ENCODE measurements at regions not wholly inside any gene's neighbourhood (a gene's known extent, or its start where the extent isn't known, plus 50 kb on each side); places are given as distances from the start of the nearest gene placed in this dataset.

DNA sequence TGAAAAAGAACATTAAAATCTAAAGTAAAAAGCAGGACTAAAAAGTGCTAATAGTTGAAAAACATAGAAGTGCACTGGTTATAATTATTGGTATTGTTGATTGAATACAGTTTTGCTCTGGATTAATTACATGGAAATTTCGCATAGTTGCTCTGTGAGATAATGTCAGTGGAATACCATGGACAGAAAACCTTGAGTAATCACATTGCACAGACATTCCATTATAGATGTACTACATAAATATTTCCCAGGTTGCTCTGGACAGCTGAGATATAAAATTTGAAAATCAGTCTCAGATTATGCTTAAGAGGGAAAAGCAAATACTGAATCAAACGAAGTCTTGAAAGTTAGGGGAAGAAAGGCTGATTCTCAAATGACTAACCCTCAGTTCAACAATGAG lies 439.3 kb upstream of the FLRT2 start:
- no peak for TF ChIP-seq CTCF (IDR thresholded peaks at IDR 0.05; ENCODE audit: poor library complexity, severe bottlenecking)
- no peak for TF ChIP-seq EZH2 (IDR thresholded peaks at IDR 0.05; ENCODE audit: borderline replicate concordance, insufficient read depth, low read length, poor library complexity, severe bottlenecking)
- TF ChIP-seq RAD21 (conservative IDR thresholded peaks at IDR 0.05): no peak
- TF ChIP-seq, protein P1, sequence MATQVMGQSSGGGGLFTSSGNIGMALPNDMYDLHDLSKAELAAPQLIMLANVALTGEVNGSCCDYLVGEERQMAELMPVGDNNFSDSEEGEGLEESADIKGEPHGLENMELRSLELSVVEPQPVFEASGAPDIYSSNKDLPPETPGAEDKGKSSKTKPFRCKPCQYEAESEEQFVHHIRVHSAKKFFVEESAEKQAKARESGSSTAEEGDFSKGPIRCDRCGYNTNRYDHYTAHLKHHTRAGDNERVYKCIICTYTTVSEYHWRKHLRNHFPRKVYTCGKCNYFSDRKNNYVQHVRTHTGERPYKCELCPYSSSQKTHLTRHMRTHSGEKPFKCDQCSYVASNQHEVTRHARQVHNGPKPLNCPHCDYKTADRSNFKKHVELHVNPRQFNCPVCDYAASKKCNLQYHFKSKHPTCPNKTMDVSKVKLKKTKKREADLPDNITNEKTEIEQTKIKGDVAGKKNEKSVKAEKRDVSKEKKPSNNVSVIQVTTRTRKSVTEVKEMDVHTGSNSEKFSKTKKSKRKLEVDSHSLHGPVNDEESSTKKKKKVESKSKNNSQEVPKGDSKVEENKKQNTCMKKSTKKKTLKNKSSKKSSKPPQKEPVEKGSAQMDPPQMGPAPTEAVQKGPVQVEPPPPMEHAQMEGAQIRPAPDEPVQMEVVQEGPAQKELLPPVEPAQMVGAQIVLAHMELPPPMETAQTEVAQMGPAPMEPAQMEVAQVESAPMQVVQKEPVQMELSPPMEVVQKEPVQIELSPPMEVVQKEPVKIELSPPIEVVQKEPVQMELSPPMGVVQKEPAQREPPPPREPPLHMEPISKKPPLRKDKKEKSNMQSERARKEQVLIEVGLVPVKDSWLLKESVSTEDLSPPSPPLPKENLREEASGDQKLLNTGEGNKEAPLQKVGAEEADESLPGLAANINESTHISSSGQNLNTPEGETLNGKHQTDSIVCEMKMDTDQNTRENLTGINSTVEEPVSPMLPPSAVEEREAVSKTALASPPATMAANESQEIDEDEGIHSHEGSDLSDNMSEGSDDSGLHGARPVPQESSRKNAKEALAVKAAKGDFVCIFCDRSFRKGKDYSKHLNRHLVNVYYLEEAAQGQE (IDR thresholded peaks at IDR 0.05; ENCODE audit: borderline replicate concordance): no peak
- no peak for TF ChIP-seq MXI1 (conservative IDR thresholded peaks at IDR 0.05; ENCODE audit: poor library complexity, severe bottlenecking)
- TF ChIP-seq TAF1 (IDR thresholded peaks at IDR 0.05; ENCODE audit: low read depth): no peak
- TF ChIP-seq POLR2AphosphoS5 (IDR thresholded peaks at IDR 0.05): no peak
- no peak for TF ChIP-seq EP300 (conservative IDR thresholded peaks at IDR 0.05; ENCODE audit: poor library complexity, severe bottlenecking)
- no peak for TF ChIP-seq SMC3 (conservative IDR thresholded peaks at IDR 0.05; ENCODE audit: poor library complexity)
- H3K9me2 ChIP-seq (ENCODE audit: insufficient read depth, low read length): no peaks in the 10 kb centered on the region
- H3K79me2 ChIP-seq (replicated peaks; ENCODE audit: insufficient read depth, low read length): no peaks in the 10 kb centered on the region
- H3K4me2 ChIP-seq (ENCODE audit: low read length): no peak overlapping the region
- no peak overlapping the region for H3K9ac ChIP-seq (ENCODE audit: low read length)
- no peak overlapping the region for H3K27ac ChIP-seq (ENCODE audit: low read length)
- no peaks in the 10 kb centered on the region for H4K20me1 ChIP-seq (ENCODE audit: insufficient read depth)
- H3K27me3 ChIP-seq (ENCODE audit: insufficient read depth, low read depth, low read length): no peaks in the 10 kb centered on the region
- H3F3A ChIP-seq (ENCODE audit: insufficient read depth, low read length, poor library complexity, severe bottlenecking): no peaks in the 10 kb centered on the region
- H3K4me3 ChIP-seq (ENCODE audit: low read length): no peak overlapping the region
- no peaks in the 10 kb centered on the region for H3K36me3 ChIP-seq (ENCODE audit: insufficient read depth, low read length)
- no peaks in the 10 kb centered on the region for H3K9me3 ChIP-seq (ENCODE audit: low read length)
- no peak overlapping the region for H2AFZ ChIP-seq (ENCODE audit: low read depth, low read length)

GRCh38 chr14:85093631-85094330 lies 436.2 kb upstream of the FLRT2 start:
- Histone ChIP-seq H4K20me1 (ENCODE audit: insufficient read depth) (no peaks in the 10 kb centered on the region), H2AFZ (ENCODE audit: low read depth, low read length) (no peak overlapping the region), H3K27ac (ENCODE audit: low read length) (no peak overlapping the region), H3F3A (ENCODE audit: insufficient read depth, low read length, poor library complexity, severe bottlenecking) (no peaks in the 10 kb centered on the region), H3K36me3 (ENCODE audit: insufficient read depth, low read length) (no peaks in the 10 kb centered on the region), H3K4me2 (ENCODE audit: low read length) (no peak overlapping the region), H3K27me3 (ENCODE audit: insufficient read depth, low read depth, low read length) (no peaks in the 10 kb centered on the region), H3K9me3 (ENCODE audit: low read length) (no peaks in the 10 kb centered on the region), H3K79me2 (replicated peaks; ENCODE audit: insufficient read depth, low read length) (no peaks in the 10 kb centered on the region), H3K9me2 (ENCODE audit: insufficient read depth, low read length) (no peaks in the 10 kb centered on the region), H3K4me3 (ENCODE audit: low read length) (no peak overlapping the region), H3K9ac (ENCODE audit: low read length) (no peak overlapping the region)
- TF ChIP-seq EZH2 (IDR thresholded peaks at IDR 0.05; ENCODE audit: borderline replicate concordance, insufficient read depth, low read length, poor library complexity, severe bottlenecking) (no peak), SMC3 (conservative IDR thresholded peaks at IDR 0.05; ENCODE audit: poor library complexity) (no peak), EP300 (conservative IDR thresholded peaks at IDR 0.05; ENCODE audit: poor library complexity, severe bottlenecking) (no peak), MXI1 (conservative IDR thresholded peaks at IDR 0.05; ENCODE audit: poor library complexity, severe bottlenecking) (no peak), CTCF (IDR thresholded peaks at IDR 0.05; ENCODE audit: poor library complexity, severe bottlenecking) (no peak), TAF1 (IDR thresholded peaks at IDR 0.05; ENCODE audit: low read depth) (no peak), POLR2AphosphoS5 (IDR thresholded peaks at IDR 0.05) (no peak), RAD21 (conservative IDR thresholded peaks at IDR 0.05) (no peak)
- TF ChIP-seq, protein P1 (IDR thresholded peaks at IDR 0.05; ENCODE audit: borderline replicate concordance): no peak
